GM10248 (cell line): ENCODE measurements at regions not wholly inside any gene's neighbourhood (a gene's known extent, or its start where the extent isn't known, plus 50 kb on each side); places are given as distances from the start of the nearest gene placed in this dataset.

Experiments used
- CTCF ChIA-PET: fragments of 300-600 bp; sonication (Branson Sonifier 250); formaldehyde crosslinking; extraction: SDS; loops from one replicate; lab custom pipeline; 2021; ENCODE audit warnings: antibody characterized with exemption; lab: Yijun Ruan, JAX
- POLR2A ChIA-PET: fragments of 350-650 bp; sonication (Branson Sonifier 250); formaldehyde crosslinking; extraction: SDS; loops from one replicate; lab custom pipeline; 2020; ENCODE audit warnings: antibody characterized with exemption; lab: Yijun Ruan, JAX
- DNase-seq: peaks from one replicate; pipeline ENCODE4 v3.0.0; 2012; ENCODE audit errors: extremely low spot score
- TF ChIP-seq, protein P1 (sequence below): IDR thresholded peaks from 2 replicates; pipeline ENCODE4 v1.5.1; 2012; ENCODE audit warnings: mild to moderate bottlenecking, low read depth; ENCODE audit errors: extremely low read depth, missing control alignments, control extremely low read depth

DNA sequence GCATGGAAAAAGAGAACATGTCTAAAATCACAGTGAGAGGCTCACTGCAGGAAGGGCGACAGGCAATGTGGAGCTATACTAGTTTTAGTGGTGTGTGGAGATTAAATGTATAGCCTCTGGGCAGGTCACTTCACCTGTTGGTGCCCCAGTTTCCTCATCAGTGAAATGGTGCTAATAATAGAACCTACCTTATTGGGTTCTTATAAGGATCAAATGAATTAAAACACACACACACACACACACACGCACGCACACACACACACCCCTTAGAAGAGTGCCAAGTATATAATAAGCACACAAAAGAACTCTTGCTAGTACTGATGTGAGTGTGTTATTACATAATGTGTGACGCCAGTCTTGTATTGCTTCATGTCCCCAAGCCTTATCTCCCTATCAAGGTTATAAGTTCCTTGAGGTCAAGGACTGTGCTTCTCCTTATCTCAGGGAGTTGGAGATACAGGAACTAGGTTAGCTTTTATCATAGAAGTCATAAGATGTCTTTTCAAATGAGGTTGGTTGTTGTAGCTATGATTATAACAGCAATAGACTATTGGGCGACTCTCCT lies 98.0 kb upstream of the CXCR4 start:
- TF ChIP-seq, protein P1, sequence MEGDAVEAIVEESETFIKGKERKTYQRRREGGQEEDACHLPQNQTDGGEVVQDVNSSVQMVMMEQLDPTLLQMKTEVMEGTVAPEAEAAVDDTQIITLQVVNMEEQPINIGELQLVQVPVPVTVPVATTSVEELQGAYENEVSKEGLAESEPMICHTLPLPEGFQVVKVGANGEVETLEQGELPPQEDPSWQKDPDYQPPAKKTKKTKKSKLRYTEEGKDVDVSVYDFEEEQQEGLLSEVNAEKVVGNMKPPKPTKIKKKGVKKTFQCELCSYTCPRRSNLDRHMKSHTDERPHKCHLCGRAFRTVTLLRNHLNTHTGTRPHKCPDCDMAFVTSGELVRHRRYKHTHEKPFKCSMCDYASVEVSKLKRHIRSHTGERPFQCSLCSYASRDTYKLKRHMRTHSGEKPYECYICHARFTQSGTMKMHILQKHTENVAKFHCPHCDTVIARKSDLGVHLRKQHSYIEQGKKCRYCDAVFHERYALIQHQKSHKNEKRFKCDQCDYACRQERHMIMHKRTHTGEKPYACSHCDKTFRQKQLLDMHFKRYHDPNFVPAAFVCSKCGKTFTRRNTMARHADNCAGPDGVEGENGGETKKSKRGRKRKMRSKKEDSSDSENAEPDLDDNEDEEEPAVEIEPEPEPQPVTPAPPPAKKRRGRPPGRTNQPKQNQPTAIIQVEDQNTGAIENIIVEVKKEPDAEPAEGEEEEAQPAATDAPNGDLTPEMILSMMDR = no peak
- ChIA-PET CTCF (interaction anchor here (0.8 to 2.8 kb wide), 6 partner anchors 8 to 72 kb away, joined by 3 to 12 read pairs (median 3); no protein-coding TSS in a partner anchor), POLR2A (no interaction called here)
- no peak for DNase-seq

DNA sequence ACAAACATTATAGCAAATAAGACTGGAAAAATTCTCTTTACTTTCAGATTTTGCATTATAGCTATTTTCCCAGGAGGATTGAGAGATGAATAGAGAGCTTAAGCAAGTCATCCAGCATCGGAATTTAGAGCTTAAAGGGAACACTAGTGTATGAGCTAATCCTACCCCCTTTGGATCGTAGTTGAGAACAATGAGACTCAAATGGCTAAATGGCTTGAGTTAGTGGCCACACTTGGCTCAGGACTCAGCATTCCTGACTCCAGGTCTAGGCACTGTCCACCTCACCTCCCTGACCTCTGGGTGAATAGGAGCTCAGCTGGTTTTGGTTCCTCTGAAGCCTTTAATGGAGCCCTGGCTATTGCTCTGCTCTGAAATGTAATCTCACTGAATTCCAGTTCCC lies 97.5 kb upstream of the CXCR4 start:
- no peak for DNase-seq
- ChIA-PET POLR2A (no interaction called here), CTCF (interaction anchor here (0.8 to 2.8 kb wide), 4 partner anchors 8 to 24 kb away, joined by 3 to 12 read pairs (median 4); no protein-coding TSS in a partner anchor)
- TF ChIP-seq, protein P1 = no peak

DNA sequence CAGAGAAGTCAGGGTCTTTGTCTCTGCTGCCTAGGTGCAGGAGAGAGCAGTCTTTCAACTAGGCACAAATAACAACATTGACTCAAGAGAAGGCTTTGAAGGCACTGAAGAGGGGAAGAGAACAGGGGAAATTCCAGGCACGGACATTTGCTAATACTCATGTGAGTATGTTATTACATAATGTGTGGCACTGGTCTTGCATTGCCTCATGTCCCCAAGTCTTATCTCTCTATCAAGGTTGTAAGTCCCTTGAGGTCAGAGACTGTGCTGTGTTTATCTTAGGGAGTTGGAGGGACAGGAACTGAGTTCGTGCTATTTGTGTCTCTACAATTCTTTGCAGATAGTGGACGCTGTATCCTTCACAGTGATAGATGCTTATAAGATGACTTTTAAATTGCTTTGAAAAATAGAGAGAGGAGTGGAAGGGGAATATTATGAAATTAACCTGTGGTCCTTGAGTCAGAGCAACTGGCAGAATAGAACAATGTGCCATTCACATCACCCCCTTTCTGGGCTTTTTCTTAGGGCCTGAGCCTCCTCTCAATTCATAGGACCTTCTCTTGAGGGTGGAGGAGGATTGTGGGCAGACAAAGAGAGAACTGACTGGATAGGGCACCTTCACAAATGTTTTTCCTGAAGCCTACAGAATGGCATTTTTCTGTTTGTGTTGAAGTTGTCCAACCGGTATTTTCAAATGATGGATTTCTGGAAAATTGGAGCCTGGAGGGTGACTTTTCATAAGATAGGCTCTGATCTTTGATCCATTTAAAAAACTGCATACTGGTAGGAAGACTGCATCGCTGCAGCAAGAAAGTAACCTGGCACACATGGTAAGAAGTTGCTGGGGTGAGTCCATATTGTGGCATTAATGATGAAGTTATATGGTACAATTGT lies 96.6 kb upstream of the CXCR4 start:
- TF ChIP-seq, protein P1 = no peak
- no peak for DNase-seq
- CTCF ChIA-PET = no interaction called here
- POLR2A ChIA-PET = no interaction called here

DNA sequence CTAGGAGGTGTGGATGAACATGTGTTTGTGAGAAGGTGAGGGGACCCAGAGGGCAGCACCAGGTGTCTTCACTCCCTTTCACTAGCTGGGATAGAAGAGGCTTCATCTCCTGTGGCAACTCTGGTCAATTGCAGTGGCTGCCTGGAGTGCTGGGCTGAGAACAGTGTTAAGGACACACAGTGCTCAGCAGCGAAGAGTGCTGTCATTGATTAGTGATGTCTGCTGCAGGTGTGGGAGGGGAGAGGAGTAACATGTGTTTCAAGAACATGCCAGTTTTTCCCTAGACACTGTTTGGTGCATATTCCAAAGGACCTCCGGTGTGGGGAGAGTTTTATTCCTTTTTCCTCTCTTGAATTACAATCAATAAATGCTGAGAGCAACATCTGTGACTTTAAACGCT lies 95.9 kb upstream of the CXCR4 start:
- TF ChIP-seq, protein P1 = no peak
- no peak for DNase-seq
- ChIA-PET POLR2A (no interaction called here), CTCF (interaction anchor here (2.0 kb wide), 1 partner anchor 12 kb away, joined by 7 read pairs; no protein-coding TSS in a partner anchor)

DNA sequence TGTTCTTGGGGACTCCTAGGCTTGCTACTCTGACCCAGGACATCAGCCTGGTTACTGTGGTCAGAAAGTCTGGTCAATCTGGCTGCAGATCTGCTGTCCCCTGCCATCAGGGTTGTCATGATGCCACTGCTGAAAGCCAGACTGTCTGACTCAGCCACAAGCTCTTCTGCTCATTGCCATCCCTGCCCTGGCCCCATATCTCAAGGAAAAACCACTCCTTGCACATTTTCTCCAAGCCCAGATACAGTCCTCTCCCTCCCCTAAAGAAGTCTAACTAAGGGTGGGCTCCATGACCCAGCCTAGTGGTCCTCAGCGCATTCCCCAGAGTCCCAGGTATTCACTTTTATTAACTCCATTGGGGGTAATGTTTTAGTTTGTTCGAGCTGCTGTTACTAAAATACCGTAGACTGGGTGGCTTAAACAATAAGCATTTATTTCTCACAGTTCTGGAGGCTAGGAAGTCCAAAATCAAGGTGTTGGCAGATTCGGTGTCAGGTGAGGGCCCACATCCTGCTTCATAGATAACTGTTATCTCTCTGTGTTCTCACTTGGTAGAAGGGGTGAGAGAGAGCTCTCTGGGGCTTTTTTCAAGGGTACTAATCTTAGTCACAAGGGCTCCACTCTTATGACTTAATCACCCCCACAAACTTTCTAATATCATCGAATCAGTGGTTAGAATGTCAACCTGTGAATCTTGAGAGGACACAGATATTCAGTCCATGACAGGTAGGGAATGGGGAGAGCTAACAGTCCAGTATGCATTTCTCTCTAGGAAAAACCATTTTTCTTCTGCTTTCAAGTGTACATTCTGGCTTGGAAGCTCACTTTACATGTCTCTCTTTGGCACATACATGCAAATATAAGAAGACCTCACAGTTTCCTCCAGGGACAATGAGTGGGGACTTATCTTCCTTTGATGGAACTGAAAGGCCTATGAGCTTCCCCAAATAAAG lies 94.8 kb upstream of the CXCR4 start:
- ChIA-PET POLR2A (interaction anchor here (0.7 kb wide), 1 partner anchor 155 kb away, joined by 4 read pairs; no protein-coding TSS in a partner anchor), CTCF (interaction anchor here (0.8 to 2.0 kb wide), 2 partner anchors 13 to 170 kb away, joined by 3 to 7 read pairs; no protein-coding TSS in a partner anchor)
- DNase-seq = no peak
- TF ChIP-seq, protein P1 = no peak
